Fibroblast of lung (primary cell): ENCODE measurements at regions not wholly inside any gene's neighbourhood (a gene's known extent, or its start where the extent isn't known, plus 50 kb on each side); places are given as distances from the start of the nearest gene placed in this dataset.

ENCODE experiments used
- DNase-seq, 2 donors: peaks; one replicate each; pipeline versions ENCODE4 v3.0.0 to v3.0.0-alpha.2; 2010; ENCODE audit warnings: low read depth in 2 of 2
- H2AFZ ChIP-seq: 2 replicates; pipeline ENCODE4 v1.5.1; 2012; ENCODE audit warnings: low read length, control low read depth, inconsistent platforms
- H3K27ac ChIP-seq: 2 replicates; pipeline ENCODE4 v1.5.1; 2011; ENCODE audit warnings: low read length, control low read depth; ENCODE audit not compliant: insufficient read depth
- H3K27me3 ChIP-seq: 2 replicates; pipeline ENCODE4 v1.5.1; 2011; ENCODE audit warnings: mild to moderate bottlenecking, low read length; ENCODE audit not compliant: control insufficient read depth, insufficient read depth
- H3K36me3 ChIP-seq: 2 replicates; pipeline ENCODE4 v1.5.1; 2011; ENCODE audit warnings: low read length; ENCODE audit not compliant: control insufficient read depth, insufficient read depth
- H3K4me1 ChIP-seq: 2 replicates; pipeline ENCODE4 v1.5.1; 2011; ENCODE audit warnings: low read length; ENCODE audit not compliant: control insufficient read depth, insufficient read depth; ENCODE audit errors: extremely low read depth
- H3K4me2 ChIP-seq: 2 replicates; pipeline ENCODE4 v1.5.1; 2011; ENCODE audit warnings: low read length, control low read depth; ENCODE audit not compliant: insufficient read depth; ENCODE audit errors: extremely low read depth
- H3K4me3 ChIP-seq, 4 experiments: fragments of 200-600 bp in 1 of 4; sonication (generic) in 1 of 4; replicated peaks in 1 of 4; 2 replicates each; pipeline ENCODE4 v1.5.1; 2011 to 2016; ENCODE audit warnings: low read length in 4 of 4, low read depth in 3 of 4, mild to moderate bottlenecking in 3 of 4, control low read depth in 2 of 4, inconsistent platforms in 1 of 4, mixed read lengths in 1 of 4; ENCODE audit not compliant: insufficient read depth in 1 of 4; ENCODE audit errors: control extremely low read depth in 1 of 4
- H3K79me2 ChIP-seq: 2 replicates; pipeline ENCODE4 v1.5.1; 2012; ENCODE audit warnings: mild to moderate bottlenecking, low read length, inconsistent platforms; ENCODE audit not compliant: control insufficient read depth, insufficient read depth
- H3K9ac ChIP-seq: 2 replicates; pipeline ENCODE4 v1.5.1; 2011; ENCODE audit warnings: mild to moderate bottlenecking, low read length, control low read depth; ENCODE audit not compliant: insufficient read depth
- H3K9me3 ChIP-seq: 2 replicates; pipeline ENCODE4 v1.5.1; 2012; ENCODE audit warnings: low read depth, low read length; ENCODE audit not compliant: control insufficient read depth, insufficient read depth
- H4K20me1 ChIP-seq: 2 replicates; pipeline ENCODE4 v1.5.1; 2011; ENCODE audit warnings: low read length; ENCODE audit not compliant: control insufficient read depth, insufficient read depth; ENCODE audit errors: extremely low read depth
- CTCF ChIP-seq, 2 donors: IDR thresholded peaks in 1 of 2; conservative IDR thresholded peaks in 1 of 2; 1 replicate in 1 of 2; 2 replicates in 1 of 2; pipeline ENCODE4 v1.5.1; 2011 to 2012; ENCODE audit warnings: low read length in 2 of 2, control low read depth in 1 of 2, inconsistent platforms in 1 of 2, low read depth in 1 of 2, mild to moderate bottlenecking in 1 of 2
- EZH2 ChIP-seq: IDR thresholded peaks from 2 replicates; pipeline ENCODE4 v1.5.1; 2012; ENCODE audit warnings: low read length, control low read depth, mild to moderate bottlenecking; ENCODE audit errors: missing control alignments

DNA sequence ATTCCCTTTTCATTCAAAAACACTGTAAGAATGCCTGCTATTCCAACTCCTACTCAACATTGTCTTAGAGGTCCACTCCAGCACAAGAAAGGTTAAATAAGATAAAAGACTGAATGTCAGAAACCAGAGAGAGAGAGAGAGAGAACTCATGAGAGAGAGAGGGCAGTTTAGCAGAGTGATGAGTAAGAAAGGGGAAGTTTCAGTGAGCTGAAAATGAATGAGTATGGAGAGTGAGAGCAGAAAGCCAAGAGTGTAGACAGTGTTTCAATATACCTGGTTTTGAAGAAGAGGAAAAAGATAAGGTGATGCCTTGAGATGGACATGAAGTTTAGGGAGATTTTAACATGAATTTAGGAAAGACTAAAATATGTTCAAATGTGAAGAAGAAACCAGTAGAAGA is 528.0 kb upstream of the SEMA6A start:
- Histone ChIP-seq H3K27me3 (no peaks in the 10 kb centered on the region), H2AFZ (no peak overlapping the region), H3K9me3 (no peaks in the 10 kb centered on the region), H3K4me1 (no peaks in the 10 kb centered on the region), H3K9ac (no peak overlapping the region), H3K36me3 (no peaks in the 10 kb centered on the region), H3K4me2 (no peak overlapping the region), H3K4me3 (no peak overlapping the region), H3K79me2 (no peaks in the 10 kb centered on the region), H4K20me1 (no peaks in the 10 kb centered on the region), H3K27ac (no peak overlapping the region)
- TF ChIP-seq CTCF (conservative IDR thresholded peaks at IDR 0.05 in 1 of 2, IDR thresholded peaks at IDR 0.05 in 1 of 2; ENCODE audit: low read depth in 1 of 2, low read length in 2 of 2) (no peak), EZH2 (no peak)
- no peak for DNase-seq

- DNase-seq, result no peak
- Histone ChIP-seq H2AFZ (no peak overlapping the region), H3K27ac (no peak overlapping the region), H3K9me3 (no peaks in the 10 kb centered on the region), H4K20me1 (no peaks in the 10 kb centered on the region), H3K27me3 (no peaks in the 10 kb centered on the region), H3K4me3 (no peak overlapping the region), H3K79me2 (no peaks in the 10 kb centered on the region), H3K4me1 (no peaks in the 10 kb centered on the region), H3K36me3 (no peaks in the 10 kb centered on the region), H3K9ac (no peak overlapping the region), H3K4me2 (no peak overlapping the region)
- TF ChIP-seq CTCF (conservative IDR thresholded peaks at IDR 0.05 in 1 of 2, IDR thresholded peaks at IDR 0.05 in 1 of 2; ENCODE audit: low read depth in 1 of 2, low read length in 2 of 2) (no peak), EZH2 (no peak)
Measured at GRCh38 chr5:117100176-117100575, 525.6 kb upstream of the SEMA6A start.

DNA sequence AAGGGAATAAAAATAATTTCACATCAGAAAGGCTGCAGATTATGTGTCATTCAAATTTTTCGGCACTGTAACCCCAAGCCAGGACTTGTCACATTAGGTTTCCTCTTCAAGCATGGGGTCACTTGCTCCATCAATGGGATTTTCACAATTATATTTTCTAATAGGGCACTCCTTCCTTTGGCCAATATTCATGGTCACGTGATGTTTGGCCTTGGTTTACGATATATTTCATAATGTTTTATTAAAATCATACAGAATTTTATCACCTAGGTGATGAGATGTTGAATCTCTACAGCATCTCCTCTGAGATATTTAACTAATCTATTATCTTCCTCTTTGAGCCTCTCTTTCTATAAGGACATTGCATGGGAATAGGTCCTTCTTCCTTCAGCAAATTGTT is 523.5 kb upstream of the SEMA6A start:
- Histone ChIP-seq H3K36me3 (no peaks in the 10 kb centered on the region), H3K4me3 (no peak overlapping the region), H3K4me2 (no peak overlapping the region), H4K20me1 (no peaks in the 10 kb centered on the region), H3K27me3 (no peaks in the 10 kb centered on the region), H3K9ac (no peak overlapping the region), H3K9me3 (no peaks in the 10 kb centered on the region), H2AFZ (no peak overlapping the region), H3K79me2 (no peaks in the 10 kb centered on the region), H3K27ac (no peak overlapping the region), H3K4me1 (no peaks in the 10 kb centered on the region)
- DNase-seq, result no peak
- TF ChIP-seq CTCF (conservative IDR thresholded peaks at IDR 0.05 in 1 of 2, IDR thresholded peaks at IDR 0.05 in 1 of 2; ENCODE audit: low read depth in 1 of 2, low read length in 2 of 2) (no peak), EZH2 (no peak)
